ENCODE measurements at regions not wholly inside any gene's neighbourhood (a gene's known extent, or its start where the extent isn't known, plus 50 kb on each side); places are given as distances from the start of the nearest gene placed in this dataset.

- TF ChIP-seq CTCF (IDR thresholded peaks at IDR 0.05; ENCODE audit: insufficient read depth, low read depth, low read length), result no peak
- peak; percentile 43 for DNase-seq (ENCODE audit: low read depth)
- H3K4me3 ChIP-seq (ENCODE audit: low read depth, low read length), result no peak overlapping the region
Observed at GRCh38 chr5:54760182-54760935, 225.0 kb downstream of the ESM1 start.

GRCh38 chr5:54758038-54758437 is 227.4 kb downstream of the ESM1 start:
- DNase-seq (ENCODE audit: low read depth), result peak; percentile 70
- H3K4me3 ChIP-seq (ENCODE audit: low read depth, low read length), result no peak overlapping the region
- TF ChIP-seq CTCF (IDR thresholded peaks at IDR 0.05; ENCODE audit: insufficient read depth, low read depth, low read length), result no peak

GRCh38 chr5:54757541-54757940 is 227.9 kb downstream of the ESM1 start:
- no peak for DNase-seq (ENCODE audit: low read depth)
- no peak overlapping the region for H3K4me3 ChIP-seq (ENCODE audit: low read depth, low read length)
- no peak for TF ChIP-seq CTCF (IDR thresholded peaks at IDR 0.05; ENCODE audit: insufficient read depth, low read depth, low read length)

GRCh38 chr5:54756796-54757402 is 228.5 kb downstream of the ESM1 start:
- no peak for TF ChIP-seq CTCF (IDR thresholded peaks at IDR 0.05; ENCODE audit: insufficient read depth, low read depth, low read length)
- H3K4me3 ChIP-seq (ENCODE audit: low read depth, low read length), result no peak overlapping the region
- no peak for DNase-seq (ENCODE audit: low read depth)

GRCh38 chr5:54756301-54756700 is 229.1 kb downstream of the ESM1 start:
- no peak for DNase-seq (ENCODE audit: low read depth)
- no peak overlapping the region for H3K4me3 ChIP-seq (ENCODE audit: low read depth, low read length)
- TF ChIP-seq CTCF (IDR thresholded peaks at IDR 0.05; ENCODE audit: insufficient read depth, low read depth, low read length), result no peak

GRCh38 chr5:54754878-54755277 is 230.5 kb downstream of the ESM1 start:
- no peak for DNase-seq (ENCODE audit: low read depth)
- H3K4me3 ChIP-seq (ENCODE audit: low read depth, low read length), result no peak overlapping the region
- TF ChIP-seq CTCF (IDR thresholded peaks at IDR 0.05; ENCODE audit: insufficient read depth, low read depth, low read length), result no peak
